ENCODE measurements at regions not wholly inside any gene's neighbourhood (a gene's known extent, or its start where the extent isn't known, plus 50 kb on each side); places are given as distances from the start of the nearest gene placed in this dataset.
"Not testable (repeated sequence)": the region's sequence is repeated elsewhere in the genome, so short reads cannot be mapped to it uniquely, and the experiment has no call there.

DNA sequence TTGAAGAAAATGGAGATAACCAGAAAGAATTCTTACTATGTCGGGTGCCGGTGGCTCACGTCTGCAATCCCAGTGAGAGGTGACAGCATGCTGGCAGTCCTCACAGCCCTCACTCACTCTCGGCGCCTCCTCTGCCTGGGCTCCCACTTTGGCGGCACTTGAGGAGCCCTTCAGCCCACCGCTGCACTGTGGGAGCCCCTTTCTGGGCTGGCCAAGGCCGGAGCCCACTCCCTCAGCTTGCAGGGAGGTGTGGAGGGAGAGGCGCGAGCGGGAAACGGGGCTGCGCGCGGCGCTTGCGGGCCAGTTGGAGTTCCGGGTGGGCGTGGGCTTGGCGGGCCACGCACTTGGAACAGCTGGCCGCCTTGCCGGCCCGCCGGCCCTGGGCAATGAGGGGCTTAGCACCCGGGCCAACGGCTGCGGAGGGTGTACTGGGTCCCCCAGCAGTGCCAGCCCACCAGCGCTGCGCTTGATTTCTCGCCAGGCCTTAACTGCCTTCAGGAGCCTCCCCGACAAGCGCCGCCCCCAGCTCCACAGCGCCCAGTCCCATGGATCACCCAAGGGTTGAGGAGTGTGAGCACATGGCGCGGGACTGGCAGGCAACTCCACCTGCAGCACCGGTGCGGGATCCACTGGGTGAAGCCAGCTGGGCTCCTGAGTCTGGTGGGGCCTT lies 1672.5 kb upstream of the B3GALT2 start:
- DNase-seq: not testable (repeated sequence)

DNA sequence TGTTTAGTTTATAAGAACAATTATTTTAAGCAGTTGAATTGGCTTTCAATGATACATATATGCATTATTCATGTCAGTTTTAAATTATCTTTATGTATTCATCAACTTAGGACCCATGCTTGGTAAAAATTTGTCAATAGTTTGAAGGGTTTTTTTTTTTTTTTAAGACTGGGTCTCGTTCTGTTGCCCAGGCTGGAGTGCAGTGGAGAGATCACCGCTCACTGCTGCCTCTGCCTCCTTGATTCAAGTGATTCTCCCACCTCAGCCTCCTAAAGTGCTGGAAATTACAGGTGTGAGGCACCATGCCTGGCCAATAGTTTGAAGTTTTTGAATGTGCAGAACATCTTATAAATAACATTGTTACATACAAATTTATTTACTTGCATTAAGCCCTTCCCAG lies 1671.0 kb upstream of the B3GALT2 start:
- no peak for DNase-seq

DNA sequence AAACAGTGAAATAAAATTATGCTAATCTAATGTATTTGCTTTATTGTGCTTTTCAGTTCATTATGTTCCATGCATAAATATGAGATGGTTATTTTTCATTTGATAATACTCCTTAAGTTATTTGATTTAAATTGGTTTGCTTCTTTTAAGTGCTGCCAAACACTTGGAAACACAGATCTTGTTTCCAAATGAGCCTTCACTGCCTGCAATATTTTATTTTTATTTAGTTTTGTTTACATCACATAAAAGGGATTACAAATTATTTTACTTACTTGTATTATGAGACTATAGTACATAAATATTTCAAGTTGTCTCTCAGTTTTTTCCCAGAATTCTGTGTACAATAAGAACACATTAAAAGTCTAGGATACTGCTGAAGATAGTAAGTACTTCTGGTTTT lies 1662.4 kb upstream of the B3GALT2 start:
- DNase-seq: no peak

DNA sequence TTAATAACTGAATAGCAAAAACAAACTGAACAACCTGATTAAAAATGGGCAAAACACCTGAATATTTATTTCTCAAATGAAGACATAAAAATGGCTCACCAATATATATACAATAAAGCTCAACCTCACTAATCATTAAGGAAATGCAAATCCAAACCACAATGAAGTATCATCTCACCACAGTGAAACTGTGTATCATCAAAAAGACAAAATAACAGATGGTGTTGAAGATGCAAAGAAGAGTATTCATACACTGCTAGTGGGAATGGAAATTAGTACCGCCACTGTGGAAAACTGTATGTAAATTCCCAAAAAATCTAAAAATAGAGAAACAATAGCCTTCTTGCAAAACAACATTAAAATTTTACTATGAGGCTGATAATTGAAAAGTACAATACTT lies 1660.1 kb upstream of the B3GALT2 start:
- DNase-seq: no peak

DNA sequence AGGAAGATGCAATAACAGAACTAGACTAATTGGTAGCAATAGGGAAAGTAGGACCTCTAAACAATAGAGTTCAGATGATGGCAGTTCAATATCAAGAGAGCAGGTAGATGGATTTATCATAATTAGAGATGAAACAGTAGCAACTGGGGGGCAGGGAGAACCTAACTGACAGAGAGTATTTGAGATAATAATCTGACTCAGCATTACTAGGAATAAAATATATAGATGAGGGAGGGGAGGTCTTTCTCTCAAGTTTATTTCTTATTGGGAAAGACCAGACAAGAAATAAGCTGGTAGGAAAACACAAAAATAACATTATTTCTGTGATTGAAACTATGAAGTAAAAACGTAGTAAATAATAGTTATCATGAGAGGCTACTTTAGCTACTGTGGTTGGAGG lies 1656.7 kb upstream of the B3GALT2 start:
- DNase-seq: no peak

DNA sequence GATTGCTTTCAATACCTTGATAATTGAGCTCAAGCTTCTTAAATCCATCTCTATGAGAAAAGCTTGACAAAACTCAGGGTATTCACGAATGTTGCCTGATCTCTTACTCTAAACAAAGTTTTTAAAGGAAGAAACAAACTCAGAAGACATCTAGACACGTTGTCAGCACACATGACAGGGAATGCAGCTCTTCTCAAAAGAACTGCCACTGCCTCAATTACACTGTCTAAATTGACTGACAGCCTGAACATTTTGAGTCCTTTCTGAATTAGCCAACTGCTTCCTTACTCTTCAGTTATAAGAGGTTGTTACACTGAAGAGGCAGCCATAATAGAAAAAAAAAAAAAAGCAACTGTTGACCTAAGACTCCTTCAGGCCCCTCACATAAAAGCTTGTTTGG lies 1646.7 kb upstream of the B3GALT2 start:
- DNase-seq: no peak

DNA sequence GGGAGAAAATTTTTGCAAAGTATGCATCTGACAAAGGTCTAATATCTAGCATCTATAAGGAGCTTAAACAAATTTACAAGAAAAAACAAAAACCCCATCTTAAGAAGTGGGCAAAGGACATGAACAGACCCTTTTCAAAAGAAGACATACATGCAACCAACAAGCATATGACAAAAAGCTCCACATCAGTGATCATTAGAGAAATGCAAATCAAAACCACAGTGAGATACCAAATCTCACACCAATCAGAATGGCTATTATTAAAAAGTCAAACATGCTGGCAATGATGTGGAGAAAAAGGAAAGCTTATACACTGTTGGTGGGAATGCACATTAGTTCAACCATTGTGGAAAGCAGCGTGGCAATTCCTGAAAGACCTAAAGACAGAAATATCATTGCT lies 1645.2 kb upstream of the B3GALT2 start:
- not testable (repeated sequence) for DNase-seq

DNA sequence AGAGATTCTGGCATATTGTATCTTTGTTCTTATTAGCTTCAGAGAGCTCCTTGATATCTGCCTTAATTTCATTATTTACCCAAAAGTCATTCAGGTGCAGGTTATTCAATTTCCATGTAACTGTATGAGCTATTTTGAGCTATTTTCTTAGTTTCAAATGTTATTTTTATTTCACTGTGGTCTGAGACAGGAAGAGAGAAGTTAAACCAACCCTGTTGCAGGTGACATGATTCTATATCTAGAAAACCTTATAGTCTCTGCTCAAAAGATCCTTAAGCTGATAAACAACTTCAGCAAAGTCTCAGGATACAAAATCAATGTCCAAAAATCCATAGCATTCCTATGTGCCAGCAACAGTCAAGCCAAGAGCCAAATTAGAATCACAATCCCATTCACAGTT lies 1644.0 kb upstream of the B3GALT2 start:
- no peak for DNase-seq

DNA sequence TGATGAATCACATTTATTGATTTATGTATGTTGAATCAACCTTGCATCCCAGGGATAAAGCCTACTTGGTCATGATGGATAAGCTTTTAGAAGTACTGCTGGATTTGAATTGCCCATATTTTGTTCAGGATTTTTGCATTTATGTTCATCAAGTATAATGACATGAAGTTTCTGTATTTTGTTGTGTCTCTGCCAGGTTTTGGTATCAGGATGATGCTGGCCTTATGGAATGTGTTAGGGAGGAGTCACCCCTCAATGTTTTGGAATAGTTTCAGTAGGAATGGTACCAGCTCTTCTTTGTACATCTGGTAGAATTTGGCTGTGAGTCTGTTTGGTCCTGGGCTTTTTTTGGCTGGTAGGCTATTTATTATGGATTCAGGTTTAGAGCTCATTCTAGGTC lies 1643.1 kb upstream of the B3GALT2 start:
- peak; percentile 37 for DNase-seq

DNA sequence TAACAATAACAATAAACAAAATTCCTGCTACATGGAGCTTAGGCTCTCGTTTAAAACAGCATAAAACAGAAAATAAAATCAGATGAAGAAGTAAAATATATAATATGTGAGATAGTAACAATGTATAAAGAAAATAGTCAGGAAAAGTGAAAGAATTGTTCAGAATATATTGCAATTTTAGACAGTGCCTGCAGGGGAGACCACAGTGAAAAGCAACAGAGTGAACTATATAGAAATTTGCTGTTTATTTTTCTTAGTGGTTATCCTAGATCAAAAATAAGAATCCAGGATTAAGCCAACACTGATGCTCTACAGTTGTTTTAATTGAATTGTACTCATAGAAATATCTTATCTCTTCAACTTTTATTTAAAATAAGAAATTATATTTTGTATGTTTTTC lies 1639.0 kb upstream of the B3GALT2 start:
- DNase-seq: no peak

DNA sequence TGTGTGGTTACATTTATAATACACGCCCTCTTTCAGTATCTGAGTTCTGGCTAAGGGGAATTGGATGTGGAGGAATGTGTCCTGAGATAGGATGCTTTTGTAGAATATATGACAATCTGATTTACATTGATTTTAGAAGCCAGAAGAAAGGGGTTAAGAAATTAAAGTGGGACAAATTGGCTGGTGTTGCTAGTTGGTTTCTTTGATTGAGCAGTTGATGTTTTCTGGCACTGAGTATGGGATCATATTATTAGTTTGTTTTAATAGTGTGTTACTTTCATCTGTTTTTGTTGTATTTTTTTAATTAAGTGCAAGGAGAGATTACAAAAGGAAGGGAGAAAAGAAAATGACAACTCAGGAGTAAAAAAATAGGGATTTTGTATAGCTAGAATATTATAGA lies 1634.7 kb upstream of the B3GALT2 start:
- no peak for DNase-seq

DNA sequence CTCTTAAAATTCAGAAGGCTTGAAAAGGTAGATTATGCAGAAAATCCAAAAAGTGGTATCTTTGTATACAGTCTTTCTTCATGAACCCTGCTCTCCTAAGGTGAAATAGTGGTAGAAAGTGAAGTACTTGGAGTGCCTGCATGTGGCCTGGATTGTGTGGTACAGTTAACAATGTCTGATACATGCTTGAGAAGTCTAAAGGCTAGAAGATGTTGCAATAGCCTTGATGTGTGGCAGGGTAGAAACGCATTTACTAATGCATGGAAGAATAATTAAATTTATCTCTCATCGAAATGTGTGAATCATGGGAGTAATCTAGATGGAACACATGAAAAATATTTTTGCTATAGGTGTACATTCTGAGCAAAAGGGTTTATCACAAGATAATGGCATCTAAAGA lies 1632.3 kb upstream of the B3GALT2 start:
- DNase-seq: no peak

DNA sequence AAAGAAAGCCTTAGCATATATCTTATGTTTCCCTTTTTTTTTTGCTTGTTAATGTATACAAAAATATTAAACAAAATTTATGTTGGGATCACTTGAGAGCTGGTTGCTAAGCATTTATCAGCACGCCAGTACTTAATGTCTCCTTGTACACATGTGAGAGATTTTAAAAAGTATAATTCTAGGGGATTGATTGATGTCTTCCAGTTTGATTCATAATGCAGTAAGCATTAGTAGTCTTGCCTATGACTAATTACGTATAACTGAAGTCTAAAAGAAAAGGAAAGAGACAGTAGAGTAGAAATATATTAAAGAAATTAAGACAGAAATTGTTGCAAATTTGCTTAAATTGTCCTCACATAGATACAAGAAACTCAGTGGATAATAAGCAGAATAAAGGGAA lies 1630.4 kb upstream of the B3GALT2 start:
- DNase-seq: no peak

DNA sequence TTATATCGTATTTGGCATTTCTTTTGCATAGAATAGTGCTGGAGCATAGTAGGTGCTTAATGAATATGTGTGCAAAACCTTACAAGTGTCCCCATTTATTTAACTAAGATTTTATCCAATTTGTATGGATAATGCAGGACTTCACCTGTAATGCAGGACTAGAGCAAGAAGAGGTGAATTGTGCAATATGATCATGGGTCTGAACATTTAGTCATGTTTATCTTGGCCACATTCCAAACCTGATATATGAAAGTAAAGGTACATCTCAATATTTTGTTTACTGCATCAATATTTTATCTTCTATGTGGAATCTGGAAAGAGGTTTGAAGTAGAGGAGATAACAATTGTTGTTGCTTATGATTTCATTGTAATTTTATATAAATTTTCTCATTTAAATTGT lies 1626.7 kb upstream of the B3GALT2 start:
- no peak for DNase-seq

DNA sequence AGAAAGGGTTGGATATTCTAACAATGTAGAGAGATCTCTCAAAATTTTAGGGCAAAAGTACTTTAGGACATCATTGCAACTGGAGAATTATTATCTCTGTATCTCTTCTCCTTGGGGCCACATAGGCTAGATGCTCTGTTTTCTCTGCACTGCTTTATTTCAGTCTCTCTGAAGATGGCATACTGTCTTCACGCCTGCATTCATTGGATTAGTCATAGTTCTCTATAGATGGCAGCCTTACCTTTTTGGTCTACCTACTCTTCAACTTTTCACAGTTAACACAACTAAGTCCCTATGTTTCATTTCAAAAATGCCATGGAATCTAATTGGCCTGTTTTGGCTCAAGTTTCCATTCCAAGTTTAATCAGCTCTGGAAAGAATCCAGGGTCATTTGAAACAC lies 1623.3 kb upstream of the B3GALT2 start:
- no peak for DNase-seq

DNA sequence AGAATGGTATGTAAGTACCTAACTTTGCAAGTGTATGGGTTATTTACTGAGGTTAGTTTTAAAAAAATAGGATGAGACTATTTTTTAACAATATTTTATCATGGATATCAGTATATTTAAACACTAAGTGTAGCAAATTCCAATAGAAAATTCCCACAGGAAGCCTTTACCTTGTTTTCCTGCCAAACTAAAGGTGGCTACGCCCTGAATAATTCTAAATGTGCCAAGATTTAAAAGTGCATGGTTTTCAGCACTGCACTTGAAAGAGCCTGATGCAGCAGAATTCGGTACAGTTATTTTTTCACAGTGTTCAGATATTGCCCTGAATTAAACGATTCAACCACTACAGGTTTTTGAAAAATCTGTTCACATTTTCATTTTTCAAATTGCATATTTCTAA lies 1622.8 kb upstream of the B3GALT2 start:
- no peak for DNase-seq

DNA sequence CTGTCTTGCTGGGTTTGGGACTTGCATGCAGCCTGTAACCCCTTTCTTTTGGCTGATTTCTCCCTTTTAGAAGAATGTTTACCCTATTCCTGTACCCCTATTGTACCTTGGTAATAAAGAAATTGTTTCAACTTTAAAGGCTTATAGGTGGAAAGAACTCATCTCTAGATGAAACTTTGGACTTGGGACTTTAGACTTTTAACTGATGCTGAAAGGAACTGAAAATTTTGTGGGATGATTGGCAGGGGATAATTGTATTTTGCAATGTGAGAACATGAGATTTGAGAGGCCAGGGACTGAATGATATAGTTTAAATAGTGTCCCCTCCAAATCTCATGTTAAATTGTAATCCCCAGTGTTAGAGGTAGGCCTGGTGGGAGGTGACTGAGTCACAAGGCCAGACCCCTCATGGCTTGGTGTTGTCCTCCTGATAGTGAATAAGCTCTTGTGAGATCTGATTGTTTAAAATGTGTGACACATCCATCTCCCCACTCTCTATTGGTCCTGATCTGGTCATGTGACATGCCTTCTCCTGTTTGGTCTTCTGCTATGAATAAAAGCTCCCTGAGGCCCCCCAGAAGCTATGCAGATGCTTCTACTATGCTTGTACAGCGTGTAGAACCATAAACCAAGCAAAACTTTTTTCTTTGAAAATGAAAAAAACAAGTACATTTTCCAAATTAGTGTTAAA lies 1621.3 kb upstream of the B3GALT2 start:
- no peak for DNase-seq

DNA sequence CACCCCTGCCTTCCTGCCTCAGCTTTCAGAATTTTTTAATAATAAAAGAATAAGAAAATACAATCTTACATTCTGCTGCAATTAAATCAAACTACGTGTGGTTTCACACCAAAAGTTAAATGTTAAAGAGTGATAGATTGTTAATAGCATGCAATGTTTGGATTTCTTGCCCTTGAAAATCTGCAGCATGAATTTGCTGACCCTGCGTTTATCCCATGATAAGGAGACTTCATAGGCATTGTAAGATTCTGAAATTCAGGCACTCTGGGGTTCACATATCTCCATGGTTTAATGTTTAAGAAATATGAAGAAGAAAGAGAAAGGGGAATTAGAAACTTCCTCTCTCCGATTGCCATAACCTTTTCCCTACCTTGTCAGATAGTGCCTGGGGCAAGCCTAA lies 1616.2 kb upstream of the B3GALT2 start:
- DNase-seq: no peak

DNA sequence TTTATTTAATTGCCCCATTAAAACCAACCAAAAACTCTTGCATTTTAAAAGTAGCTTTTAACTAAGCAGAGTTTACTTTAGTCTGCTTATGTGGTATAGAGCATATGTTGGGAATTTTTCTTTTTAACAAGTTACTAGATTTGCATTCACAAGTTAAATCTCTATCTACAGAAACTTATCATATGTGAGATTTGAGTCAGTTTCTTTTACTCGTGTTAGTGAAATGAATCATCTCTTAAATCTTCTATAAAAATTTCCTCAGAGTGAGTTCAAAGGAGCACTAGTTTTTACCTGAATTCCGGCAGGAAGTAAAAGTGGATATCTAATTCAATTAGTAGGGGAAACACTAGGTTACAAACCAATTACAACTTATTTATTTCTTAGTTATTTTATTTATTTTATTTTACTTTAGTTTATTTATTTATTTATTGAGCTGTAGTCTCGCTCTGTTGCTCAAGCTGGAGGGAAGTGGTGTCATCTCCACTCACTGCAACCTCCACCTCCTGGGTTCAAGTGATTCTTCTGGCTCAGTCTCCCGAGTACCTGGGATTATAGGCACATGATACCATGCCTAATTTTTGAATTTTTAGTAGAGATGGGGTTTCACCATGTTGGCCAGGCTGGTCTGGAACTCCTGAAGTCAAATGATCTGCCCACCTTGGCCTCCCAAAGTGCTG lies 1609.6 kb upstream of the B3GALT2 start:
- DNase-seq: no peak

DNA sequence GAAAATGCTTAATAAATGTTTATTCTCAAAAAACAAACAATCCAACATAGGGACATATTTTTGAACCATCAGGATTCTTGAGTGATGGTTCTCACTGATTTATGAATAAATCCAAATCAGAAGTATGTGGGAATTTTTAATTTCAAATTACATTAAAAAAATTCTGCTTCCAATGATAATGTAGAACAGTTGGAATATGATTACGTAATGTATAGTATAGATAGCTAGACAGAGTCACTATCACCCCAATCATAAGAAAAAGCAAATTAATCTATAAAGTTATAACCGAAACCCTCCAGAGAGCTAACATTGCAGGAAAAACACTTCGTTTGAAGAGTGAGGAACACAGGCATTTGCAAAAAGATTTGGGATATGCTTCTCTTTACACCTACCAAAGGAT lies 1600.6 kb upstream of the B3GALT2 start:
- DNase-seq: no peak

DNA sequence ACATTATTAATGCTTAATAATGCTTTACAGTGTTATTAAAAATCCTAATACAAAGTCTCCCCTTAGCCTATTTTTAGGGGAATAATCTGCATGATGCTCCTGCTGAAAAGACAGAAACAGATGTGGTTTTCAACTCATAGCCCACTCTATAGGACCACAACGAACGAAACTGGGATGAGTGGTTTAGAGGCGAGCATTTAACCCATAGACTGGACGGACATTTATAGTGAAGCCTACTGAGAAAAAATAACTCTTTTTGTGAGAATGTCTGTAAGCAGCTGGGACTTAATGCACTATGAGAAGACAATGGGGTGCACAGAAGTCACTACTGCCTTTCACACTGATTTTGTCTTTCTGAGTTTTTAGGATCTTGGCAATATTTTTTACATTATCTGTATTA lies 1599.6 kb upstream of the B3GALT2 start:
- no peak for DNase-seq

DNA sequence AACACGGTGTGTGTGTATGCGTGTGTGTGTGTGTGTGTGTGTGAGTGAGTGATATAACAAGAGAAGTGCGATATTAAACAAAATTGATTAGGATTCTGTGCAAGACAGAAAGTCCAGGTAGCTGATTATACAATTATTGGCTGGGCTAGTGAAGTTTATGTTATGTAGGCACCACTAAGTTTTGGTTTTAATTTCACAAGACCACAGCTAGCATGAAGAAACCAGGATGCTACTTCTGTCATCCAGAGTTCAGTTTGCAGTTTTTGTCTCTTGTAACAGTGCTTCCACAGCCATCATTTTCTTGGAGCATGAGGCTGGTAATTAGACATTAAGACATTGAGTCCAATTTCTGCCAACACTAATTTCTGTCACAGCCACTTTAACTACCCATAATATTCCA lies 1590.2 kb upstream of the B3GALT2 start:
- no peak for DNase-seq

DNA sequence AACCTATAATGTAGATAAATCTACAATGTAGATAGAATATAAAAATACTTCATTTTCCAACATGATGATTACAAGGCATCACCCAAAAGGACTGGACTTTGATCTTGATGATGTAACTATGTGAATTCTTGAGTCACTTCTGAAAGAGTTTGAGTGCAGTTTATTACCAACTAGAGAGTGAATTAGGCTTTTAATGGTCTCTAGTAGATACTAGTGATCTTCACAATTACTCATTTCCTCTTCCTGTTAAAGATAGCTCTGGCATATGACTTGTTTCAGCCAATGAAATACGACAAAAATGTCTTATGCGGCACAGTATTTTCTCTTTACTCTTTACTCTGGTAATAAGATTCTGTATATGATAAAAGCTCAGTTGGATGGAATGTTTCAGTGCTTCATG lies 1588.1 kb upstream of the B3GALT2 start:
- no peak for DNase-seq

DNA sequence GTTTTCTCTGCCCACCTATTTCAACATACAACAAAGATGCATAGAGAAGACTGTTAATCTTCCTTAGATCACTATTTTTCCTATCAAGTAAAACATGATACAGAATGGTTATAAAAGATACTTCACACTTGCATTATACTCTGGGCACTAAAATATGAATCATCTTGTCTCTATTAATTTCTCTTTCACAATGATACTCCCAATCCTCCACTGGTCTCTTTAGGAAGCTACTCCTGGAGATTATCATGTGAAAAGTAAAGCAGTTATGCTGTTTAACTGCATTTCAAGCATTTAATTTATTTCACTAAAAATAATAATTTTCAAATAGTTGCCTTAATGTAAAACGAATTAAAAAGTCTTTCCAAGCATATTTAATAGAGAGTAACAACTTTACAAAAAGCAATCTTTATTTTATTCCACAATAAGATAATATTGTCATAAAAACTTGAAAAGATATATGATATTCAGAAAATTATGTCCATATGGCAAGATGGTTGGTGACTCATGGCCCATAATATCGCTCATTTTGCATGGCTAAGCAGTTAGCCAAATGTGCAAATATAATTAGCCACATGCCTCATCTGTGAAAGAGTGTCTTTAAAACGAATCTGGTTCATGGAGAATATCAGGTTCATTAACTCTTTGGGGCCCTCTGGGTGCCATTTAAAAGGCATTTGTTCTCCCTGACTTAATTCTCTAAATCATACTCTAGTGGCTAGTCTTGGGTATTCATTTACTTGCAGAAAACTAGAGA lies 1569.0 kb upstream of the B3GALT2 start:
- DNase-seq: peak; percentile 68
